ENCODE measurements at regions not wholly inside any gene's neighbourhood (a gene's known extent, or its start where the extent isn't known, plus 50 kb on each side); places are given as distances from the start of the nearest gene placed in this dataset.
"Not testable (repeated sequence)": the region's sequence is repeated elsewhere in the genome, so short reads cannot be mapped to it uniquely, and the experiment has no call there.

- DNase-seq: no peak
Observed at GRCh38 chr18:71450257-71450656, 1093.9 kb downstream of the CBLN2 start.

- DNase-seq: no peak
Observed at GRCh38 chr18:71443706-71444480, 1100.2 kb downstream of the CBLN2 start.

- DNase-seq: no peak
Observed at GRCh38 chr18:71442731-71443141, 1101.4 kb downstream of the CBLN2 start.

GRCh38 chr18:71441156-71441555 is 1103.0 kb downstream of the CBLN2 start:
- no peak for DNase-seq

- no peak for DNase-seq
Observed at GRCh38 chr18:71437511-71437910, 1106.6 kb downstream of the CBLN2 start.

GRCh38 chr18:71433373-71433772 is 1110.8 kb downstream of the CBLN2 start:
- DNase-seq: no peak

GRCh38 chr18:71431689-71432088 is 1112.5 kb downstream of the CBLN2 start:
- DNase-seq: no peak

- no peak for DNase-seq
Observed at GRCh38 chr18:71431171-71431570, 1113.0 kb downstream of the CBLN2 start.

GRCh38 chr18:71426441-71426840 is 1117.7 kb downstream of the CBLN2 start:
- no peak for DNase-seq

GRCh38 chr18:71405169-71405809 is 1116.4 kb downstream of the SOCS6 start:
- no peak for DNase-seq

GRCh38 chr18:71403501-71403900 is 1114.7 kb downstream of the SOCS6 start:
- DNase-seq: no peak

GRCh38 chr18:71398531-71398930 is 1109.7 kb downstream of the SOCS6 start:
- no peak for DNase-seq

- no peak for DNase-seq
Observed at GRCh38 chr18:71388148-71388547, 1099.3 kb downstream of the SOCS6 start.

- DNase-seq: no peak
Observed at GRCh38 chr18:71374294-71375000, 1085.6 kb downstream of the SOCS6 start.

- no peak for DNase-seq
Observed at GRCh38 chr18:71371951-71372605, 1083.2 kb downstream of the SOCS6 start.

GRCh38 chr18:71370671-71371445 is 1082.0 kb downstream of the SOCS6 start:
- no peak for DNase-seq

GRCh38 chr18:71370095-71370494 is 1081.2 kb downstream of the SOCS6 start:
- DNase-seq: no peak

GRCh38 chr18:71362140-71362539 is 1073.3 kb downstream of the SOCS6 start:
- no peak for DNase-seq

- DNase-seq: not testable (repeated sequence)
Observed at GRCh38 chr18:71355599-71355998, 1066.8 kb downstream of the SOCS6 start.

GRCh38 chr18:71352618-71353017 is 1063.8 kb downstream of the SOCS6 start:
- no peak for DNase-seq

GRCh38 chr18:71336576-71337210 is 1047.8 kb downstream of the SOCS6 start:
- DNase-seq: no peak

GRCh38 chr18:71329563-71329962 is 1040.7 kb downstream of the SOCS6 start:
- no peak for DNase-seq

Data from NK-92 treated with Interleukin-12 subunit alpha and Interleukin-12 subunit beta, amount 100 ng/mL, for 24 hours (cell line).